Activated CD8-positive, alpha-beta T cell treated with anti-CD3 and anti-CD28 coated beads for 36 hours (primary cell): ENCODE measurements at regions not wholly inside any gene's neighbourhood (a gene's known extent, or its start where the extent isn't known, plus 50 kb on each side); places are given as distances from the start of the nearest gene placed in this dataset.

Source experiments
- ATAC-seq: fragments of 200-7000 bp; cut with Tn5 transposase; one replicate; pipeline ENCODE4 v1.10.0; 2021; ENCODE audit warnings: mild to moderate bottlenecking, moderate library complexity
- CTCF ChIA-PET: fragments of 350-600 bp; sonication (Branson Sonifier 250); formaldehyde crosslinking; loops from one replicate; lab custom pipeline; 2021; ENCODE audit warnings: antibody characterized with exemption; lab: Charles Lee
- POLR2A ChIA-PET: fragments of 350-600 bp; sonication (Branson Sonifier 250); formaldehyde crosslinking; loops from one replicate; lab custom pipeline; 2021; ENCODE audit warnings: antibody characterized with exemption; lab: Charles Lee
- DNase-seq: peaks from one replicate; pipeline ENCODE4 v3.0.0-alpha.2; 2020
- H3K27ac Mint-ChIP-seq: one replicate; pipeline ENCODE4 v1.8.0; 2021; ENCODE audit warnings: mild to moderate bottlenecking, mixed read lengths
- H3K27me3 Mint-ChIP-seq: one replicate; pipeline ENCODE4 v1.8.0; 2021; ENCODE audit warnings: mixed read lengths
- H3K36me3 Mint-ChIP-seq: one replicate; pipeline ENCODE4 v1.8.0; 2021; ENCODE audit warnings: low read depth, mixed read lengths
- H3K4me1 Mint-ChIP-seq: one replicate; pipeline ENCODE4 v1.8.0; 2021; ENCODE audit warnings: low read depth, mixed read lengths
- H3K4me3 Mint-ChIP-seq: one replicate; pipeline ENCODE4 v1.8.0; 2021; ENCODE audit warnings: mild to moderate bottlenecking, moderate library complexity, mixed read lengths
- H3K9me3 Mint-ChIP-seq: one replicate; pipeline ENCODE4 v1.8.0; 2021; ENCODE audit warnings: mixed read lengths
- CTCF ChIP-seq: fragments of 200-600 bp; IDR thresholded peaks from one replicate; pipeline ENCODE4 v1.8.0; 2022; ENCODE audit warnings: antibody characterized with exemption, mild to moderate bottlenecking
- intact Hi-C: fragments of 100-400 bp; cut with micrococcal nuclease; formaldehyde crosslinking; loops from one replicate; pipeline ENCODE4 v1.10.0; 2022

- Mint-ChIP-seq H3K27me3 (no peaks in the 10 kb centered on the region), H3K36me3 (no peaks in the 10 kb centered on the region), H3K4me1 (no peaks in the 10 kb centered on the region), H3K27ac (no peak overlapping the region), H3K4me3 (no peak overlapping the region), H3K9me3 (no peaks in the 10 kb centered on the region)
- intact Hi-C loops, result no loop called here
- ATAC-seq (no peak), DNase-seq (no peak)
- no peak for TF ChIP-seq CTCF
- CTCF ChIA-PET, result no interaction called here
- POLR2A ChIA-PET, result no interaction called here
Observed at GRCh38 chr1:56442290-56442877, 137.0 kb downstream of the PLPP3 start.

- no peak overlapping the region for H3K27ac Mint-ChIP-seq
- POLR2A ChIA-PET, result no interaction called here
- H3K36me3 Mint-ChIP-seq, result no peaks in the 10 kb centered on the region
- ATAC-seq, result no peak
- CTCF ChIA-PET, result no interaction called here
- TF ChIP-seq CTCF, result no peak
- no peaks in the 10 kb centered on the region for H3K9me3 Mint-ChIP-seq
- intact Hi-C loops, result no loop called here
- no peaks in the 10 kb centered on the region for H3K4me1 Mint-ChIP-seq
- H3K4me3 Mint-ChIP-seq, result no peak overlapping the region
- no peaks in the 10 kb centered on the region for H3K27me3 Mint-ChIP-seq
- DNase-seq, result no peak
Observed at GRCh38 chr1:56441601-56442000, 137.8 kb downstream of the PLPP3 start.

GRCh38 chr1:56439610-56440264 is 139.6 kb downstream of the PLPP3 start:
- intact Hi-C loops, result no loop called here
- Mint-ChIP-seq H3K9me3 (no peaks in the 10 kb centered on the region), H3K27me3 (no peaks in the 10 kb centered on the region), H3K4me3 (no peak overlapping the region), H3K27ac (no peak overlapping the region), H3K36me3 (no peaks in the 10 kb centered on the region), H3K4me1 (no peaks in the 10 kb centered on the region)
- POLR2A ChIA-PET, result no interaction called here
- no peak for TF ChIP-seq CTCF
- ATAC-seq (no peak), DNase-seq (no peak)
- CTCF ChIA-PET, result no interaction called here

- CTCF ChIA-PET, result no interaction called here
- Mint-ChIP-seq H3K36me3 (no peaks in the 10 kb centered on the region), H3K9me3 (no peaks in the 10 kb centered on the region), H3K4me3 (no peak overlapping the region), H3K4me1 (no peaks in the 10 kb centered on the region), H3K27ac (no peak overlapping the region), H3K27me3 (no peaks in the 10 kb centered on the region)
- ATAC-seq (no peak), DNase-seq (no peak)
- TF ChIP-seq CTCF, result no peak
- POLR2A ChIA-PET, result no interaction called here
- intact Hi-C loops, result no loop called here
Observed at GRCh38 chr1:56438901-56439551, 140.3 kb downstream of the PLPP3 start.

- H3K36me3 Mint-ChIP-seq, result no peaks in the 10 kb centered on the region
- no peak for TF ChIP-seq CTCF
- no peaks in the 10 kb centered on the region for H3K27me3 Mint-ChIP-seq
- H3K4me3 Mint-ChIP-seq, result no peak overlapping the region
- no peaks in the 10 kb centered on the region for H3K9me3 Mint-ChIP-seq
- DNase-seq, result no peak
- H3K27ac Mint-ChIP-seq, result no peak overlapping the region
- CTCF ChIA-PET, result no interaction called here
- H3K4me1 Mint-ChIP-seq, result no peaks in the 10 kb centered on the region
- POLR2A ChIA-PET, result no interaction called here
- ATAC-seq, result no peak
- intact Hi-C loops, result no loop called here
Observed at GRCh38 chr1:56437959-56438358, 141.4 kb downstream of the PLPP3 start.
